Naive thymus-derived CD4-positive, alpha-beta T cell (primary cell): ENCODE measurements at regions not wholly inside any gene's neighbourhood (a gene's known extent, or its start where the extent isn't known, plus 50 kb on each side); places are given as distances from the start of the nearest gene placed in this dataset.

Experiments
- ATAC-seq: fragments of 150-1000 bp; cut with Tn5 transposase; 2 replicates; pipeline ENCODE4 v1.10.0; 2021; ENCODE audit warnings: mild to moderate bottlenecking, moderate library complexity
- CTCF ChIA-PET: fragments of 350-600 bp; sonication (Branson Sonifier 250); formaldehyde crosslinking; loops from one replicate; lab custom pipeline; 2021; ENCODE audit warnings: antibody characterized with exemption; lab: Charles Lee
- POLR2A ChIA-PET: fragments of 350-600 bp; sonication (Branson Sonifier 250); formaldehyde crosslinking; loops from one replicate; lab custom pipeline; 2021; ENCODE audit warnings: antibody characterized with exemption, inconsistent platforms; lab: Charles Lee
- DNase-seq, 9 donors: peaks; one replicate each; pipeline versions ENCODE4 v3.0.0 to v3.0.0-alpha.2; 2020 to 2022; ENCODE audit warnings: mixed read lengths in 1 of 9
- H3K27ac ChIP-seq: one replicate; pipeline ENCODE4 v1.7.0; 2013; ENCODE audit warnings: mild to moderate bottlenecking, low read depth, low read length, moderate library complexity
- H3K27me3 ChIP-seq, 2 donors: one replicate each; pipeline ENCODE4 v1.7.0; 2013; ENCODE audit warnings: low read length in 2 of 2, mild to moderate bottlenecking in 2 of 2, moderate library complexity in 2 of 2; ENCODE audit not compliant: control insufficient read depth in 2 of 2, insufficient read depth in 2 of 2
- H3K36me3 ChIP-seq, 3 experiments: 1 replicate in 2 of 3; 2 replicates in 1 of 3; pipeline ENCODE4 v1.7.0; 2013; ENCODE audit warnings: low read length in 3 of 3, mild to moderate bottlenecking in 3 of 3, moderate library complexity in 1 of 3; ENCODE audit not compliant: insufficient read depth in 3 of 3, control insufficient read depth in 2 of 3
- H3K4me1 ChIP-seq, 2 donors: one replicate each; pipeline ENCODE4 v1.7.0; 2013; ENCODE audit warnings: low read length in 2 of 2, mild to moderate bottlenecking in 2 of 2, moderate library complexity in 1 of 2; ENCODE audit not compliant: control insufficient read depth in 2 of 2, insufficient read depth in 2 of 2
- H3K4me3 ChIP-seq: 2 replicates; pipeline ENCODE4 v1.7.0; 2013; ENCODE audit warnings: mild to moderate bottlenecking, low read length
- H3K9me3 ChIP-seq, 3 experiments: 1 replicate in 2 of 3; 2 replicates in 1 of 3; pipeline ENCODE4 v1.7.0; 2013; ENCODE audit warnings: low read length in 3 of 3; ENCODE audit not compliant: control insufficient read depth in 2 of 3
- H3K27ac Mint-ChIP-seq, 9 donors: one replicate each; pipeline ENCODE4 v1.8.0; 2020 to 2022; ENCODE audit warnings: mixed read lengths in 9 of 9, mild to moderate bottlenecking in 8 of 9, moderate library complexity in 5 of 9, inconsistent platforms in 2 of 9
- H3K27me3 Mint-ChIP-seq, 5 donors: one replicate each; pipeline ENCODE4 v1.8.0; 2021 to 2022; ENCODE audit warnings: mixed read lengths in 5 of 5, mild to moderate bottlenecking in 1 of 5
- H3K36me3 Mint-ChIP-seq, 5 donors: one replicate each; pipeline ENCODE4 v1.8.0; 2020 to 2022; ENCODE audit warnings: mixed read lengths in 5 of 5, mild to moderate bottlenecking in 3 of 5, inconsistent platforms in 1 of 5
- H3K4me1 Mint-ChIP-seq, 7 donors: one replicate each; pipeline ENCODE4 v1.8.0; 2020 to 2022; ENCODE audit warnings: mixed read lengths in 7 of 7, mild to moderate bottlenecking in 3 of 7, inconsistent platforms in 1 of 7
- H3K4me3 Mint-ChIP-seq, 10 donors: one replicate each; pipeline ENCODE4 v1.8.0; 2020 to 2022; ENCODE audit warnings: mild to moderate bottlenecking in 10 of 10, mixed read lengths in 10 of 10, moderate library complexity in 6 of 10, inconsistent platforms in 2 of 10
- H3K9me3 Mint-ChIP-seq, 11 donors: one replicate each; pipeline ENCODE4 v1.8.0; 2020 to 2022; ENCODE audit warnings: mixed read lengths in 11 of 11, mild to moderate bottlenecking in 4 of 11, inconsistent platforms in 1 of 11, moderate library complexity in 1 of 11
- intact Hi-C, 2 donors: fragments of 100-400 bp; cut with micrococcal nuclease; formaldehyde crosslinking; loops; one replicate each; pipeline ENCODE4 v1.15.1; 2023

GRCh38 chr20:58094698-58095097 lies 133.8 kb downstream of the ANKRD60 start:
- CTCF ChIA-PET, result no interaction called here
- ATAC-seq, result no peak
- peaks cover 5 to 19% (median 11%) of the 10 kb centered on the region in 5 donors for H3K27me3 Mint-ChIP-seq

GRCh38 chr20:58094160-58094559 lies 134.3 kb downstream of the ANKRD60 start:
- CTCF ChIA-PET, result no interaction called here
- Mint-ChIP-seq H3K4me3 (no peak overlapping the region), H3K9me3 (peaks cover 0 to 4% (median 0%) of the 10 kb centered on the region in 11 donors), H3K27ac (no peak overlapping the region), H3K4me1 (no peaks in the 10 kb centered on the region), H3K36me3 (peaks cover 0 to 4% (median 0%) of the 10 kb centered on the region in 5 donors), H3K27me3 (peaks cover 5 to 19% (median 11%) of the 10 kb centered on the region in 5 donors)
- Histone ChIP-seq H3K4me3 (no peak overlapping the region), H3K36me3 (no peaks in the 10 kb centered on the region), H3K9me3 (no peaks in the 10 kb centered on the region), H3K4me1 (no peaks in the 10 kb centered on the region), H3K27ac (no peak overlapping the region), H3K27me3 (no peaks in the 10 kb centered on the region)
- POLR2A ChIA-PET, result no interaction called here
- ATAC-seq (no peak), DNase-seq (no peak)
- intact Hi-C loops, result no loop called here

More at GRCh38 chr20:58094698-58095097, 133.8 kb downstream of the ANKRD60 start:
- no peak overlapping the region for H3K4me3 Mint-ChIP-seq
- H3K27ac Mint-ChIP-seq, result no peak overlapping the region
- Histone ChIP-seq H3K9me3 (no peaks in the 10 kb centered on the region), H3K4me3 (no peak overlapping the region), H3K27me3 (no peaks in the 10 kb centered on the region), H3K36me3 (no peaks in the 10 kb centered on the region), H3K4me1 (no peaks in the 10 kb centered on the region), H3K27ac (no peak overlapping the region)
- H3K4me1 Mint-ChIP-seq, result no peaks in the 10 kb centered on the region
- peaks cover 0 to 4% (median 0%) of the 10 kb centered on the region in 11 donors for H3K9me3 Mint-ChIP-seq
- POLR2A ChIA-PET, result no interaction called here
- intact Hi-C loops, result no loop called here
- peaks cover 0 to 4% (median 0%) of the 10 kb centered on the region in 5 donors for H3K36me3 Mint-ChIP-seq
- no peak for DNase-seq

- no peak overlapping the region for H3K27ac Mint-ChIP-seq
- no peaks in the 10 kb centered on the region for H3K36me3 ChIP-seq
- no peak overlapping the region for H3K4me3 ChIP-seq
- peaks cover 0 to 4% (median 0%) of the 10 kb centered on the region in 5 donors for H3K36me3 Mint-ChIP-seq
- ChIA-PET CTCF (no interaction called here), POLR2A (no interaction called here)
- H3K4me3 Mint-ChIP-seq, result no peak overlapping the region
- H3K4me1 ChIP-seq, result no peaks in the 10 kb centered on the region
- DNase-seq (no peak), ATAC-seq (no peak)
- intact Hi-C loops, result no loop called here
- H3K4me1 Mint-ChIP-seq, result no peaks in the 10 kb centered on the region
- no peak overlapping the region for H3K27ac ChIP-seq
- H3K27me3 ChIP-seq, result no peaks in the 10 kb centered on the region
- peaks cover 5 to 19% (median 11%) of the 10 kb centered on the region in 5 donors for H3K27me3 Mint-ChIP-seq
- peaks cover 0 to 4% (median 0%) of the 10 kb centered on the region in 11 donors for H3K9me3 Mint-ChIP-seq
- H3K9me3 ChIP-seq, result no peaks in the 10 kb centered on the region
Observed at GRCh38 chr20:58092871-58093270, 135.6 kb downstream of the ANKRD60 start.

- DNase-seq (no peak), ATAC-seq (no peak)
- Mint-ChIP-seq H3K36me3 (peaks cover 0 to 4% (median 0%) of the 10 kb centered on the region in 5 donors), H3K9me3 (peaks cover 0 to 4% (median 0%) of the 10 kb centered on the region in 11 donors), H3K4me3 (no peak overlapping the region), H3K4me1 (peaks cover 0 to 1% (median 0%) of the 10 kb centered on the region in 7 donors), H3K27me3 (peaks cover 5 to 19% (median 9%) of the 10 kb centered on the region in 5 donors), H3K27ac (no peak overlapping the region)
- ChIA-PET POLR2A (no interaction called here), CTCF (no interaction called here)
- Histone ChIP-seq H3K9me3 (no peaks in the 10 kb centered on the region), H3K27ac (no peak overlapping the region), H3K4me3 (no peak overlapping the region), H3K4me1 (no peaks in the 10 kb centered on the region), H3K36me3 (no peaks in the 10 kb centered on the region), H3K27me3 (no peaks in the 10 kb centered on the region)
- intact Hi-C loops, result no loop called here
Observed at GRCh38 chr20:58092353-58092752, 136.1 kb downstream of the ANKRD60 start.

GRCh38 chr20:58091810-58092209 lies 136.6 kb downstream of the ANKRD60 start:
- no peaks in the 10 kb centered on the region for H3K9me3 ChIP-seq
- no peak overlapping the region for H3K4me3 Mint-ChIP-seq

GRCh38 chr20:58090161-58090560 lies 138.3 kb downstream of the ANKRD60 start:
- intact Hi-C loops, result no loop called here

More at GRCh38 chr20:58091810-58092209, 136.6 kb downstream of the ANKRD60 start:
- no peak overlapping the region for H3K27ac Mint-ChIP-seq
- ChIA-PET CTCF (interaction anchor here (0.9 kb wide), 1 partner anchor 15 kb away, joined by 3 read pairs; no protein-coding TSS in a partner anchor), POLR2A (no interaction called here)
- H3K36me3 Mint-ChIP-seq, result peaks cover 0 to 4% (median 0%) of the 10 kb centered on the region in 5 donors
- no peak overlapping the region for H3K27ac ChIP-seq
- no peaks in the 10 kb centered on the region for H3K36me3 ChIP-seq
- peaks cover 0 to 1% (median 0%) of the 10 kb centered on the region in 7 donors for H3K4me1 Mint-ChIP-seq
- no peaks in the 10 kb centered on the region for H3K4me1 ChIP-seq
- intact Hi-C loops, result no loop called here
- no peak overlapping the region for H3K4me3 ChIP-seq
- no peaks in the 10 kb centered on the region for H3K27me3 ChIP-seq
- ATAC-seq, result no peak
- H3K27me3 Mint-ChIP-seq, result peaks cover 2 to 14% (median 5%) of the 10 kb centered on the region in 5 donors
- no peak for DNase-seq
- H3K9me3 Mint-ChIP-seq, result peaks cover 0 to 4% (median 0%) of the 10 kb centered on the region in 11 donors

GRCh38 chr20:58088625-58089024 lies 139.8 kb downstream of the ANKRD60 start:
- no peak overlapping the region for H3K27ac Mint-ChIP-seq
- no peak for ATAC-seq
- peaks cover 0 to 1% (median 0%) of the 10 kb centered on the region in 7 donors for H3K4me1 Mint-ChIP-seq
- ChIA-PET CTCF (no interaction called here), POLR2A (no interaction called here)
- H3K27me3 ChIP-seq, result no peaks in the 10 kb centered on the region
- peaks cover 0 to 11% (median 5%) of the 10 kb centered on the region in 5 donors for H3K27me3 Mint-ChIP-seq
- H3K9me3 ChIP-seq, result no peaks in the 10 kb centered on the region
- H3K4me3 ChIP-seq, result no peak overlapping the region
- peaks cover 0 to 4% (median 0%) of the 10 kb centered on the region in 11 donors for H3K9me3 Mint-ChIP-seq
- intact Hi-C loops, result no loop called here
- no peak for DNase-seq
- H3K4me1 ChIP-seq, result no peaks in the 10 kb centered on the region
- H3K4me3 Mint-ChIP-seq, result no peak overlapping the region
- no peaks in the 10 kb centered on the region for H3K36me3 ChIP-seq
- H3K27ac ChIP-seq, result no peak overlapping the region
- peaks cover 0 to 4% (median 0%) of the 10 kb centered on the region in 5 donors for H3K36me3 Mint-ChIP-seq

More at GRCh38 chr20:58090161-58090560, 138.3 kb downstream of the ANKRD60 start:
- Mint-ChIP-seq H3K27ac (no peak overlapping the region), H3K36me3 (peaks cover 0 to 4% (median 0%) of the 10 kb centered on the region in 5 donors), H3K4me3 (no peak overlapping the region), H3K9me3 (peaks cover 0 to 4% (median 0%) of the 10 kb centered on the region in 11 donors), H3K4me1 (peaks cover 0 to 1% (median 0%) of the 10 kb centered on the region in 7 donors), H3K27me3 (peaks cover 0 to 12% (median 5%) of the 10 kb centered on the region in 5 donors)
- Histone ChIP-seq H3K9me3 (no peaks in the 10 kb centered on the region), H3K4me3 (no peak overlapping the region), H3K4me1 (no peaks in the 10 kb centered on the region), H3K36me3 (no peaks in the 10 kb centered on the region), H3K27me3 (no peaks in the 10 kb centered on the region), H3K27ac (no peak overlapping the region)
- ChIA-PET POLR2A (no interaction called here), CTCF (no interaction called here)
- ATAC-seq (no peak), DNase-seq (no peak)
